Right lung (tissue), 2 donors: ENCODE measurements at regions not wholly inside any gene's neighbourhood (a gene's known extent, or its start where the extent isn't known, plus 50 kb on each side); places are given as distances from the start of the nearest gene placed in this dataset.
"Not testable (repeated sequence)": the region's sequence is repeated elsewhere in the genome, so short reads cannot be mapped to it uniquely, and the experiment has no call there.

Source experiments
- DNase-seq, 2 donors: peaks; one replicate each; pipeline ENCODE4 v3.0.0-alpha.2; 2013

- DNase-seq, result no peak
Measured at GRCh38 chr14:84080944-84081343, 1449.0 kb upstream of the FLRT2 start.

DNA sequence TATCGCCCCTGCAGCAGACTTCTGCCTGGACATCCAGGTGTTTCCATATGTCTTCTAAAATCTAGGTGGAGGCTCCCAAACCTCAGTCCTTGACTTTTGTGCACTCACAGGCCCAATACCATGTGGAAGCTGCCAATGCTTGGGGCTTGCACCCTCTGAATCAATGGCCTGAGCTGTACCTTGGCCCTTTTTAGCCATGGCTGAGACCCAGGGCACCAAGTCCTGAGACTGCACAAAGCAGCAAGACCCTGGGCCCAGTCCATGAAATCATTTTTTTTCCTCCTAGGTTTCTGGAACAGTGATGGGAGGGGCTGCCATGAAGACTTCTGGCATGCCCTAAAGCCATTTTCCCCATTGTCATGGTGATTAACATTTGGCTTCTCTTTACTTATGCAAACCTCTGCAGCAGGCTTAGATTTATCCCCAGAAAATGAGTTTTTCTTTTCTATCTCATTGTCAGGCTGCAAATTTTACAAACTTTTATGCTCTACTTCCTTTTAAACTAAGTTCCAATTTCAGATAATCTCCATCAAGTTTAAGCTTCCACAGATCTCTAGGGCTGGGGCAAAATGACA lies 1445.8 kb upstream of the FLRT2 start:
- DNase-seq, result no peak

DNA sequence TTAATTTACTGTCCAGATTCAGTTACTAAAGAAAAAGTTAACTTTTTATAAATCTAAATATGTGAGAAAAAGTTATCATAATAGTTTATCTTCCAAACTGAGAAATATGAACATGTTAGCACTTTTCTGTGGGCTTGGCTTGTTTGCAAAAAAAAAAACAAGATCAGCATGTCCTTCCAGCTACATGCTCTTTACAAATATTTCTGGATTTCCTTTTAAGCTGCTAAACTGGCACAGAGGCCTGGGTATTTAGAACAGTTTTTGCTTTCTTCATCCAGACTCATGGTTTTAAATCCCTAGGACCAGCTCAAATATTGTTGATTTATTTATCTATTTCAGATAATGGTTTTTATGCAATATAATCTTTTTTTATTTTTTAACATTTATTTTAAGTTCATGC lies 1444.5 kb upstream of the FLRT2 start:
- no peak for DNase-seq

GRCh38 chr14:84086714-84087113 lies 1443.2 kb upstream of the FLRT2 start:
- no peak for DNase-seq

GRCh38 chr14:84087986-84088531 lies 1441.9 kb upstream of the FLRT2 start:
- no peak for DNase-seq

GRCh38 chr14:84090837-84091236 lies 1439.1 kb upstream of the FLRT2 start:
- DNase-seq, result no peak

- no peak for DNase-seq
Measured at GRCh38 chr14:84095681-84096080, 1434.3 kb upstream of the FLRT2 start.

GRCh38 chr14:84098261-84098660 lies 1431.7 kb upstream of the FLRT2 start:
- DNase-seq, result no peak

GRCh38 chr14:84099560-84099959 lies 1430.4 kb upstream of the FLRT2 start:
- not testable (repeated sequence) for DNase-seq

DNA sequence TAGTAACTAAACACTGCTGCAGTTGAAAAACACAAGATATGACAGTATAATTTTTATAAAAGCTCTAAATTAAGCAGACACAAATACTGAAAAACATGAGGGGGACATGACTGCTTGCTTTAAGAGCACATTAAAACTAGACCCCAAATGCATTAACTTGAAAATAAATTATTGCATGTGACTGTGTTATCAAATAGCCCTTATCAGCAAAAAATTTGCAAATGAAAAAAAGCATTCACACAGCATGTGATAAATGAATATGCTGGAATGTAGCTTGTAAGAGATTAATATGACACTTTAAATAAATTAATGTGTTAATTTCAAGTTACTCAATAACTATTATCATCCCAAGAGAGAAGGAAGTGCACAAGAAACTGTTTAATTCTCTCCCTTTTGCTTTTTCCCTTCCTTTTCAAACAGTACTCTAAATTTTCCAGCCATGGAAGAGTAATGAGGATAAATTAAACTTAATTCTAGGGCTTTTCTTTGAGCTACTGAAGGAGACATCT lies 1422.1 kb upstream of the FLRT2 start:
- DNase-seq, result no peak

- DNase-seq, result no peak
Measured at GRCh38 chr14:84108746-84109457, 1421.0 kb upstream of the FLRT2 start.

- no peak for DNase-seq
Measured at GRCh38 chr14:84112589-84112988, 1417.4 kb upstream of the FLRT2 start.

- DNase-seq, result no peak
Measured at GRCh38 chr14:84125676-84126075, 1404.3 kb upstream of the FLRT2 start.

GRCh38 chr14:84127495-84127894 lies 1402.4 kb upstream of the FLRT2 start:
- no peak for DNase-seq

- DNase-seq, result no peak
Measured at GRCh38 chr14:84128050-84128449, 1401.9 kb upstream of the FLRT2 start.

GRCh38 chr14:84129007-84129406 lies 1400.9 kb upstream of the FLRT2 start:
- DNase-seq, result no peak

DNA sequence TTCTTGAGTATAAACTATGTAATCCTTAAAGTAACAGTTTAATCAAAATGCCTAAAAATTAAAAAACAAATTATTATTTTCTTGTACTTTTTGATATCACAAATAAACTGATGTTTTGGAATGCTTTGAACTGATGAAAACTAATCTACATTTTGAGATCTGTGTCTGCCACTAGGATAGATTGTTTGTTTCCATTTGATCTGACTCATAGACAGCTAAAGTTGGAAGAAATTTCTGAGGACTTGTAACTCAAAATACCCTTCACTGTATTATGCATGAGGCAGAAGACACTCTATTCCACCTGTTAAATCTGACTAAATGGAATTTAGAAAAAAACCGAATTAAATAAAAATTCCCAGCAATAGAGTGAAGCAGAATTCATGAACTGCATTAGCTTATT lies 1400.0 kb upstream of the FLRT2 start:
- no peak for DNase-seq

DNA sequence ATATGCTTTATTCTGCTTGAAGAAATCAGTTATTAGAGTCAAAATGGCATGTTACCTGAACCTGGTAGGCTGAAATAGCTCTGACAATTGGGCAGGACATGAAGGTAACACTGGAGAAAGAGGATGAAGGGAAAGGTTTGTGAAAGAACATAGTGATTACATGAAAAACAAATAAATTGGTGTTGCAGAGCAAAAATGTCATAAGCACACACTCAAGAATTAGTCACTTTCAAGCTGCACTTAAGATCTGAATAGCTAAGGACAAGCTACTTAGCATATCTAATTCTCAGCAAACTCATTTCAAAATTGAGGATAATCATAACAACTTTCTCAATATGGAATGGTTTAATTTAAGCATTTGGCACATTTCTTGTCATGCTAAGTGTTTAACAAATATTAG lies 1398.0 kb upstream of the FLRT2 start:
- DNase-seq, result no peak

DNA sequence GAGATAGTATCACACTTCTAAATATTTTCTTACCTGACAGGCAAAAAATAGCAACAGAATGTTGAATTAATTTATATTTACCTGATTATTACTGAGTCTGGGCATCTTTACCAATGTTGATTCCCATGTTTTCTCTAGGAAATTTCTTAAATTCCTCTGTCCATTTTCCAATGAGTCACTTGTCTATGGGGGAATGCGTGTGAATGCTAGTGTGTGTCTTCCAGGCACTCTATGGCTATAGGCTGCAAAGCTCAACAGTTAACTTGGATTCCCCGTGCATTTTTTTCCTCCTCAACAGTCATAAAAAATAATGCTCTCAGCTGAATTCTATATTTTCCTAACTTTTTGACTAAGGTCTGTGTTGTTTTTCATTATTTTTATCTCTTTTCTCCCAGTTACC lies 1385.8 kb upstream of the FLRT2 start:
- DNase-seq, result no peak

GRCh38 chr14:84152452-84152851 lies 1377.5 kb upstream of the FLRT2 start:
- DNase-seq, result no peak

- DNase-seq, result no peak
Measured at GRCh38 chr14:84162633-84163032, 1367.3 kb upstream of the FLRT2 start.

DNA sequence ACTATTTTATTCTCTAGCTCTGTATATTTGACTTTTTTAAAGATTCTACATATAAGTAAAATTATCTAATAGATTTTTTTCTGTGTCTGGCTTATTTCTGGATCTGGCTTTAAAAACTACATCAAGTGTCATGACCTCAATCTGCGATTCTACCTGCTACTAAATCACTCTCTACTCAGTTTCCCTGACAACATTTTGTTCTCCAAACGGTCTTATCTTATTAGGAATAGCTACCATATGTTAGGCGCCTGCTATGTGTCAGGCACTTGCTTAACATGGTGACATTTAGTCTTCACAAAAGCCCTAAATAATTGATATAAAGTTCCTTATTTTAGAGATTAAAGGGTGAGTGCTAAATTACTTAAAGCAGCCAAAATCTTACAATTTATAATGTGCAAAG lies 1362.9 kb upstream of the FLRT2 start:
- DNase-seq, result no peak

GRCh38 chr14:84180336-84180735 lies 1349.6 kb upstream of the FLRT2 start:
- DNase-seq, result no peak

DNA sequence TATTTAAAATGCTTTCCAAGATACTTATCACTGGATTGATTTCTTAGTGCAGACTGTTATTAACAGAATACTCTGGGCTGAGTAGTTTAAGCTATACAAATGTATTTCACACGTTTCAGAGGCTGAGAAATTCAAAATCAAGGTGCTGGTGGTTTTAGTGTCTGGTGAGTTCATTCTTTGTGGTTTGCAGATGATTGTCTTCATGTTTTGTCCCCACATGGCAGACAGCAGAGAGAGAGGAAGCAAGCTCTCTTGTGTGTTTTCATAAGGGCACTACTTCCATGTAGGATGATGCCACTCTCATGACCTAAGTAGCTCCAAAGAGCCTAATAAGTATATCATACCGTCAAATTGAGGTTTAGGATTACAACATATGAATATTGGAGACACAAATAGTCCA lies 1348.9 kb upstream of the FLRT2 start:
- DNase-seq, result no peak
